ENCODE measurements at regions not wholly inside any gene's neighbourhood (a gene's known extent, or its start where the extent isn't known, plus 50 kb on each side); places are given as distances from the start of the nearest gene placed in this dataset.

DNA sequence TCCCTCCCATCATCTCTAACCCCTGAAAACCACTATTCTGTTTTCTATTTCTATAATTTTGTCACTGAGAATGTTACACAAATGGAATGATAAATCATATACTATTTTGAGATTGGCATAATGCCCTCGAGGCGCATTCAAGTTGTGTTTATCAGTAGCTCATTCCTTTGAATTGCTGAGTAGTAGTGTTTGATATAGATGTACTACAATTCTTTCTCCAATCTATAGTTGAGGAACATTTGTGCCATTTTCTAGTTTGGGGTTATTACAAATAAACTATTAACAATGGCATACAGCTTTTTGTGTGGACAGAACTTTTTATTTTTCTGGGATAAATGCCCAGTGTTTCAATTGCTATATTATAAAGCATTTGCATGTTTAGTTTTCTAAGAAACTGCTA, 86.0 kb downstream of the CCR1 start:
- Histone ChIP-seq H3K4me1 (no peaks in the 10 kb centered on the region), H3K4me3 (no peak overlapping the region), H3K36me3 (no peaks in the 10 kb centered on the region), H3K27ac (no peak overlapping the region), H3K27me3 (no peaks in the 10 kb centered on the region), H3K9me3 (no peaks in the 10 kb centered on the region)
- TF ChIP-seq, protein P1, sequence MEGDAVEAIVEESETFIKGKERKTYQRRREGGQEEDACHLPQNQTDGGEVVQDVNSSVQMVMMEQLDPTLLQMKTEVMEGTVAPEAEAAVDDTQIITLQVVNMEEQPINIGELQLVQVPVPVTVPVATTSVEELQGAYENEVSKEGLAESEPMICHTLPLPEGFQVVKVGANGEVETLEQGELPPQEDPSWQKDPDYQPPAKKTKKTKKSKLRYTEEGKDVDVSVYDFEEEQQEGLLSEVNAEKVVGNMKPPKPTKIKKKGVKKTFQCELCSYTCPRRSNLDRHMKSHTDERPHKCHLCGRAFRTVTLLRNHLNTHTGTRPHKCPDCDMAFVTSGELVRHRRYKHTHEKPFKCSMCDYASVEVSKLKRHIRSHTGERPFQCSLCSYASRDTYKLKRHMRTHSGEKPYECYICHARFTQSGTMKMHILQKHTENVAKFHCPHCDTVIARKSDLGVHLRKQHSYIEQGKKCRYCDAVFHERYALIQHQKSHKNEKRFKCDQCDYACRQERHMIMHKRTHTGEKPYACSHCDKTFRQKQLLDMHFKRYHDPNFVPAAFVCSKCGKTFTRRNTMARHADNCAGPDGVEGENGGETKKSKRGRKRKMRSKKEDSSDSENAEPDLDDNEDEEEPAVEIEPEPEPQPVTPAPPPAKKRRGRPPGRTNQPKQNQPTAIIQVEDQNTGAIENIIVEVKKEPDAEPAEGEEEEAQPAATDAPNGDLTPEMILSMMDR (IDR thresholded peaks at IDR 0.05), result no peak
- TF ChIP-seq POLR2A (IDR thresholded peaks at IDR 0.05) (no peak), POLR2AphosphoS5 (IDR thresholded peaks at IDR 0.05) (no peak), EP300 (IDR thresholded peaks at IDR 0.05) (no peak)
- no peak for ATAC-seq
- 15 to 31% methylated on average over 2 of the region's 2 CpGs for WGBS, 2 donors (ENCODE audit: low coverage in 1 of 2)

DNA sequence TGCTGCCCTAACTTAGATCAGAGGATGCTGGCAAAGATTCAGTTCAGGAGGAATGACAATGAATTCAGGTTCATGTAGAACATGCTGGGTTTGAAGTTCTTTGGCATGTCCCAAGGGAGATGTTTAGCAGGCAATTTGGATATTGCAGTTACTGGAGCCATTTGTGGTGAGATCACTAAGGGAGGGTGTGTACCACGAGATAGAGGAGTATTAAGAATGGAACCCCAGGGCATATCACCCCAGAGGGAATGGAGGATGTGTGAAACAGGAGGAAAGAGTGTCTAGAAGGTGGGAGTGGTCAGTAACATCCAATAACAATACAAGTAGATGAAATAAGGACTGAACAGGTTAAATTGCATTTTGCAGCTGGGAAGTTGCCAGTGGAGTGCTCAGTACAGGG, 87.1 kb downstream of the CCR1 start:
- H3K27ac ChIP-seq, result no peak overlapping the region
- no peaks in the 10 kb centered on the region for H3K27me3 ChIP-seq
- no peaks in the 10 kb centered on the region for H3K4me1 ChIP-seq
- H3K36me3 ChIP-seq, result no peaks in the 10 kb centered on the region
- H3K4me3 ChIP-seq, result no peak overlapping the region
- 58 to 71% methylated on average over 1 of the region's 1 CpG for WGBS, 2 donors (ENCODE audit: low coverage in 1 of 2)
- no peak for ATAC-seq
- no peaks in the 10 kb centered on the region for H3K9me3 ChIP-seq
- TF ChIP-seq POLR2A (IDR thresholded peaks at IDR 0.05), result no peak
- no peak for TF ChIP-seq POLR2AphosphoS5 (IDR thresholded peaks at IDR 0.05)

DNA sequence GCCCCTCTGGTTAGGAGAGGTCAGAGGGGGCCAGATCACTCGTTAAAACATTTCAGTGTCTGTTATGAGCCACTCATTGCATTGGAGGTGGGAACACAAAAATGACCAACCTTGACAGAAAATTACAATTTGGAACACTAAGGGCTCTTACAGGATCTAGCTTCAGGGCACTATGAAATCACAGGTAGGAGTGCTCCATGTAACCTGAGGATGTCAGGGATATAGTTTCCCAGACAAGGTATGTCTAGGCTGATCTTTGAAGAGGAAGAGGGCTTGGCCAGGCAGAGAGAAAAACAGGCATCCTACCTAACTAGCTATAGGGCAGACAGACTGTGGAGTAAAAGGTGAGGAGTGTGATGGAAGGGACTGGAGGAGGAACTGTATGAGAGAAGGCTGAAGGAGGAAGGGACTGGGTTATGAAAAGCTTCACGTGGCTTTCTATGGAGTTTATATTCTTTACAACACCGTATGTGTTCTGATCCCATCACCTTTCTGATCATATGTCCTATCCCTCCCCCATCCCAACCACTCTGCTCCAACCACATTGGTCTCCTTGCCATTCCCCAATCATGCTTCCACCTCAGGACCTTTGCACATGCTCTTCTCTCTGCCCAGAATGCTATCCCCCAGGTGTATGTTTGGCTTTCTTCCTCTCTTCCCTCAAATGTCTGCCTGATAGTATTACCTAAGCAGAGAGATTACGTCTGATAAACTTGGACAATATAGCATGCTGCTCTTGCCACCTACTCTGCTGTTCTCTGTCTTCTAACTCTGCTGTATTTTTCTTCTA, 88.2 kb downstream of the CCR1 start:
- Histone ChIP-seq H3K9me3 (no peaks in the 10 kb centered on the region), H3K4me1 (no peaks in the 10 kb centered on the region), H3K4me3 (no peak overlapping the region), H3K27ac (no peak overlapping the region), H3K27me3 (no peaks in the 10 kb centered on the region), H3K36me3 (no peaks in the 10 kb centered on the region)
- TF ChIP-seq EP300 (IDR thresholded peaks at IDR 0.05), result no peak
- TF ChIP-seq, protein P1 (IDR thresholded peaks at IDR 0.05), result no peak
- TF ChIP-seq POLR2AphosphoS5 (IDR thresholded peaks at IDR 0.05), result no peak
- no peak for TF ChIP-seq POLR2A (IDR thresholded peaks at IDR 0.05)
- ATAC-seq, result no peak
- 65 to 78% methylated on average over 3 to 4 of the region's 4 CpGs for WGBS, 2 donors (ENCODE audit: low coverage in 1 of 2)

DNA sequence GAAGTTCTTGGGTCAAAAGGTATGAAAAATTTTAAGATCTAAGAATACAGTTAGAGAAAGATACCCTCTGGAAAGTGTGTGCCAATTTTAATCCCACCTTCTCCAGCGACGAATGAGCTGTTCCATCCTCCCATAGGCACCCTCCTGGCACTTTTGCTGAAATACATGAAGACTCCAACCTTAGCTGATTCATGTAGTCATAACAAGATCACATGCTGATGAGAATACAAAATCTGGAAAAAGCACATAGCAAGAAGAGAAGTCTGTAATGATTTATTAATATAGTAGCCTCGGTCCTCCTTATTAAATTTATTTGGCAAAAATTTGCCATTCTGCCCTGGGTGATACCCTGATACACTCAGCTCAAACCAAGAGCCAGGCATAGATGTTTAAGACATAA, 88.9 kb downstream of the CCR1 start:
- H3K27me3 ChIP-seq, result no peaks in the 10 kb centered on the region
- H3K9me3 ChIP-seq, result no peaks in the 10 kb centered on the region
- WGBS, 2 donors (ENCODE audit: low coverage in 1 of 2), result 68 to 70% methylated on average over 3 of the region's 3 CpGs
- H3K4me1 ChIP-seq, result no peaks in the 10 kb centered on the region
- H3K27ac ChIP-seq, result no peak overlapping the region
- no peak for TF ChIP-seq POLR2AphosphoS5 (IDR thresholded peaks at IDR 0.05)
- TF ChIP-seq, protein P1 (IDR thresholded peaks at IDR 0.05), result no peak
- no peak for TF ChIP-seq POLR2A (IDR thresholded peaks at IDR 0.05)
- TF ChIP-seq EP300 (IDR thresholded peaks at IDR 0.05), result no peak
- ATAC-seq, result no peak
- no peaks in the 10 kb centered on the region for H3K36me3 ChIP-seq
- H3K4me3 ChIP-seq, result no peak overlapping the region

DNA sequence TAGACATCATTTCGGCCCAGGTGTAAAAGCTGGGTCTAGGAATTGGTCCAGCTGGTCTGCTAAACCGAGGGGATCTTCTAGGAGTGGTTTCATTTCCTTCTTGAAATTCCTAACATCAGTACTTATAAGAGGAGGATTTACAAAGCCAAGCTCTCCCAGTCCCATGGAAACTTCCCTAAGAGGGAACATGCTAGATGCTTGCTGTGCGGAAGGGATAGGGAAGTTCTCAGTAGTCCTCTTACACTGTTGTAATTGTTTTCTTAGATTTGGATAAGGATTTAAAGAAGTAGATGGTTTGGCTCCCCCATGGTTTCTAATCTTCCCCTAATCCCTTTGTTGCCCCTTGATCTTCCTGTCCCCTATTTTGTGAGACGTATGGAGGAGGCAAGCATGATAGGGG, 89.7 kb upstream of the XCR1 start:
- no peaks in the 10 kb centered on the region for H3K4me1 ChIP-seq
- H3K4me3 ChIP-seq, result no peak overlapping the region
- 83 to 86% methylated on average over 3 to 4 of the region's 4 CpGs for WGBS, 2 donors (ENCODE audit: low coverage in 1 of 2)
- no peaks in the 10 kb centered on the region for H3K9me3 ChIP-seq
- ATAC-seq, result no peak
- TF ChIP-seq, protein P1 (IDR thresholded peaks at IDR 0.05), result no peak
- TF ChIP-seq POLR2AphosphoS5 (IDR thresholded peaks at IDR 0.05), result no peak
- TF ChIP-seq EP300 (IDR thresholded peaks at IDR 0.05), result no peak
- no peak for TF ChIP-seq POLR2A (IDR thresholded peaks at IDR 0.05)
- no peaks in the 10 kb centered on the region for H3K36me3 ChIP-seq
- peak overlapping the region in 1 of 4 donors; percentile 33 for H3K27ac ChIP-seq
- H3K27me3 ChIP-seq, result no peaks in the 10 kb centered on the region

Measured in gastroesophageal sphincter (tissue), 4 donors.